ENCODE measurements at regions not wholly inside any gene's neighbourhood (a gene's known extent, or its start where the extent isn't known, plus 50 kb on each side); places are given as distances from the start of the nearest gene placed in this dataset.
"Not testable (repeated sequence)": the region's sequence is repeated elsewhere in the genome, so short reads cannot be mapped to it uniquely, and the experiment has no call there.

DNA sequence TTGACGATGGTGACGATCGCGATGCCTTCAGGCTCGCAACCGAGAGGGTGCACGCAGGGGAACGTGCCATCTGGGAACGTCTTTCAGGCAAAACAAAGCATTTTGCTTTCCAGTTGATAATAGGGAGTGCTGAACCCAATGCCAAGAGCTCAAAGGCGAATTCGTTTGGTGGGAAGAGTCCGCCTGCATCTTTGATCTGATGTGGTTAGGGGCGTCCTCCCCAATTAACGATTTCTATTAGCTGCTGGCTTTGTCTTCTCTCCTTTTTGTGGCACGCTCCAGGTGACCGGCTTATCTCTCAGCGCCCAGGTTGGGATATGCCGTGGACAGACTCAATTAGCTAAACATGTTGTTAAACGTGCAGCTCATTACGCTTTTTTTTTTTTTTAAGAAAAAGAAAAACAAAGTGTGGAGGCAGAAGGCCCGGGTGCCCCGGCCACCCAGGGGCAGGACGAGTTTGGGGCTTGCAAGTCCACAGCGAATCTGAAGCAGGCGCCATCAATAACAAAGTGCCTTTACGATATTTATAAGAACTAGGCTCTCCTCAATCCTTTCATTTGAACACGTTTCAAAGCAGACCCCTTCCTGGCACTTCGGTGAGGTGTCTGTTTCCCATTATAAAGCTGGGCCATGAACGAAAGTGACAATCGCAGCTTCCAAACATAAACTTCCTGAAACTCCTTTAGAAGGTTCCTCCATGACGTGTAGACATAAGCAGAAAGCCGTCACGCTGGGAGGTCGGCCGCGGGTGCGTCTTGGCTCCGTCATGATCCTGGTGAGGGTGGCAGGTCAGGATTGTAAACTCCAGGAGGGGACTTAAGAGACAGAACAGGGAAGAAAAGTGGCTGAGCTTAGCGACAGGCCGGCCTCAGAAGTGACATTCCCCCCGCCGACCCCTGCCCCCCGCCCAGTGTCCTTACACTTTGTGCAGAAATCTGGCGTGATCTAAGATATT is 155.3 kb downstream of the LAT start:
- H3K27ac ChIP-seq (ENCODE audit: extremely low read length, insufficient read depth, low read length); H3K4me2 ChIP-seq (ENCODE audit: low read depth, low read length); BruUV-seq (replicated peaks); ATAC-seq; H3K79me2 ChIP-seq (ENCODE audit: insufficient read depth, low read length); FAIRE-seq; H4K20me1 ChIP-seq (ENCODE audit: insufficient read depth, low read length); POLR2A ChIA-PET; CTCF ChIA-PET (ENCODE audit: low intra/inter-chr PET ratio, low total read pairs); H3K9me3 ChIP-seq (ENCODE audit: low read length); H3K36me3 ChIP-seq (replicated peaks in 1 of 2; ENCODE audit: control insufficient read depth in 1 of 2, insufficient read depth in 2 of 2, low read length in 2 of 2); H3K4me3 ChIP-seq (replicated peaks in 1 of 3; ENCODE audit: insufficient read depth in 1 of 3, low read depth in 2 of 3, low read length in 3 of 3); in situ Hi-C loops (cut with HindIII; ENCODE audit: extremely low pct_ligation_motif_present, low pct_unique_long_range_greater_than_20kb); intact Hi-C loops (cut with micrococcal nuclease; ENCODE audit: unreplicated experiment); H2AFZ ChIP-seq (ENCODE audit: low read length); H3K9ac ChIP-seq (ENCODE audit: insufficient read depth, low read depth, low read length); H3K4me1 ChIP-seq (ENCODE audit: insufficient read depth, low read length); DNase-seq (ENCODE audit: low spot score): not testable (repeated sequence)
- 59% methylated on average over 44 of the region's 44 CpGs for WGBS (ENCODE audit: low lambda C conversion rate)
- H3K27me3 ChIP-seq (ENCODE audit: control insufficient read depth in 1 of 2, insufficient read depth in 2 of 2, low read length in 2 of 2) = peaks cover 4 to 16% of the 10 kb centered on the region in 2 experiments; a peak in 3 of 5 replicates

DNA sequence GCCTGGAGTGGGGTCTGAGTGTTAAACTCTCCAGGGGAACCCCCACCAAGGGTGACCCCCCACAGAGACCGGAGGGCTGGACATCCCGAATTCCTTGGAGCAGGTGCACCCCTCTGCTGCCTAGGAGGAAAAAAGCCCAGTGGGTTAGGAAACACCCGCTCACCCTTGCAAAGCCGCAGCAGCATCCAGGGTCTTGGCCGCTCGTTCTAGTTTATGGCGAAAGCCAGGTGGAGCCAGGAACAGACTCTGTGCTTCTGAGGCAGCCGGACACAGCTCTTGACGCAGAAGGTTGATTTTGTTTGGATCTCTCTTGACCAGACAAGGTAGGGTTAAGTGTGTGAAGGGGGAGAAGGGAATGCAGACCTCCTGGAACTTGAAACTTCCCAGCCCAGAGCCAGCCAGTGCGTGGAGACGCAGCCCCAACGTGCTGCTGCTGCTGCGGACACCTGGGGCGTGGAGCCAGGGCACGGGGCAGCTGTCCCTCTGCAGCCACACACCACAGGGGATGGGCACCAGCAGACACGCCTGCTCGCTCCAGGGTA is 154.5 kb downstream of the LAT start:
- Histone ChIP-seq H3K4me2 (ENCODE audit: low read depth, low read length) (no peak overlapping the region), H3K4me1 (ENCODE audit: insufficient read depth, low read length) (no peaks in the 10 kb centered on the region), H3K27ac (ENCODE audit: extremely low read length, insufficient read depth, low read length) (no peak overlapping the region), H3K27me3 (ENCODE audit: control insufficient read depth in 1 of 2, insufficient read depth in 2 of 2, low read length in 2 of 2) (peaks cover 4 to 16% of the 10 kb centered on the region in 2 experiments; a peak in 3 of 5 replicates), H2AFZ (ENCODE audit: low read length) (no peak overlapping the region), H4K20me1 (ENCODE audit: insufficient read depth, low read length) (no peaks in the 10 kb centered on the region), H3K4me3 (replicated peaks in 1 of 3; ENCODE audit: insufficient read depth in 1 of 3, low read depth in 2 of 3, low read length in 3 of 3) (no peak overlapping the region), H3K9me3 (ENCODE audit: low read length) (no peaks in the 10 kb centered on the region), H3K36me3 (replicated peaks in 1 of 2; ENCODE audit: control insufficient read depth in 1 of 2, insufficient read depth in 2 of 2, low read length in 2 of 2) (no peaks in the 10 kb centered on the region), H3K79me2 (ENCODE audit: insufficient read depth, low read length) (no peaks in the 10 kb centered on the region), H3K9ac (ENCODE audit: insufficient read depth, low read depth, low read length) (no peak overlapping the region)
- ChIA-PET POLR2A (no interaction called here), CTCF (ENCODE audit: low intra/inter-chr PET ratio, low total read pairs) (no interaction called here)
- in situ Hi-C loops (cut with HindIII; ENCODE audit: extremely low pct_ligation_motif_present, low pct_unique_long_range_greater_than_20kb) (no loop called here), intact Hi-C loops (cut with micrococcal nuclease; ENCODE audit: unreplicated experiment) (no loop called here)
- no peak; the same call in 2 of the 3 replicates for ATAC-seq
- BruUV-seq (replicated peaks) = no TSS peak
- DNase-seq (ENCODE audit: low spot score) = no peak
- TF ChIP-seq SALL2 (CRISPR knock-in tag; IDR thresholded peaks at IDR 0.05) = no peak
- no peak for TF ChIP-seq SMAD3 (CRISPR knock-in tag; IDR thresholded peaks at IDR 0.05)
- TF ChIP-seq, protein P1, sequence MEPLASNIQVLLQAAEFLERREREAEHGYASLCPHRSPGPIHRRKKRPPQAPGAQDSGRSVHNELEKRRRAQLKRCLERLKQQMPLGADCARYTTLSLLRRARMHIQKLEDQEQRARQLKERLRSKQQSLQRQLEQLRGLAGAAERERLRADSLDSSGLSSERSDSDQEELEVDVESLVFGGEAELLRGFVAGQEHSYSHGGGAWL (CRISPR knock-in tag; IDR thresholded peaks at IDR 0.05) = no peak
- no peak for TF ChIP-seq NFATC3 (CRISPR knock-in tag; IDR thresholded peaks at IDR 0.05)
- FAIRE-seq = no peak
- WGBS (ENCODE audit: low lambda C conversion rate) = 46% methylated on average over 17 of the region's 17 CpGs

DNA sequence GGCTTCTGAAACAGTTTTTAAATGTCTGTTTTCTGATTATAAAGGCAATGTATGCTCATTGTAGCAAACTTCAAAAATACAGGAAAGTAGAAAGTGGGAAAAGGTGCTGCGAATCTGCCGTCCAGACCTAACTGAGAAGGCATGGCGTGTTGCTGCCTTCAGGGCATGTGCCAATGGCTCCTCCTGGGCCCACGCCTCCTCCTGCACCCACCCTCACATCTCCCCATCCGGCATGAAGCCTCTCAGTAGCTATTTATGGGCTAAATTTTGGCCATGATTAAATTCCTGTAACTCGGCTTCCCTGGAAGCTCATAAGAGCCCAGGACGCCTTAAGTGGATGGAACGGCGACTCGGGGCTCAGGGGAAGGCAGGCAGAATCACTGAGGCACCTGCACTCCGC is 153.8 kb downstream of the LAT start:
- H2AFZ ChIP-seq (ENCODE audit: low read length); DNase-seq (ENCODE audit: low spot score); in situ Hi-C loops (cut with HindIII; ENCODE audit: extremely low pct_ligation_motif_present, low pct_unique_long_range_greater_than_20kb); ATAC-seq; H3K79me2 ChIP-seq (ENCODE audit: insufficient read depth, low read length); H3K4me1 ChIP-seq (ENCODE audit: insufficient read depth, low read length); H3K4me2 ChIP-seq (ENCODE audit: low read depth, low read length); CTCF ChIA-PET (ENCODE audit: low intra/inter-chr PET ratio, low total read pairs); H4K20me1 ChIP-seq (ENCODE audit: insufficient read depth, low read length); H3K27ac ChIP-seq (ENCODE audit: extremely low read length, insufficient read depth, low read length); H3K36me3 ChIP-seq (replicated peaks in 1 of 2; ENCODE audit: control insufficient read depth in 1 of 2, insufficient read depth in 2 of 2, low read length in 2 of 2); intact Hi-C loops (cut with micrococcal nuclease; ENCODE audit: unreplicated experiment); BruUV-seq (replicated peaks); H3K9ac ChIP-seq (ENCODE audit: insufficient read depth, low read depth, low read length); POLR2A ChIA-PET; FAIRE-seq; H3K9me3 ChIP-seq (ENCODE audit: low read length); H3K4me3 ChIP-seq (replicated peaks in 1 of 3; ENCODE audit: insufficient read depth in 1 of 3, low read depth in 2 of 3, low read length in 3 of 3): not testable (repeated sequence)
- peaks cover 4 to 16% of the 10 kb centered on the region in 2 experiments; a peak in 3 of 5 replicates for H3K27me3 ChIP-seq (ENCODE audit: control insufficient read depth in 1 of 2, insufficient read depth in 2 of 2, low read length in 2 of 2)
- WGBS (ENCODE audit: low lambda C conversion rate) = 26% methylated on average over 11 of the region's 11 CpGs

Data from HepG2 (cell line).